ENCODE measurements at regions not wholly inside any gene's neighbourhood (a gene's known extent, or its start where the extent isn't known, plus 50 kb on each side); places are given as distances from the start of the nearest gene placed in this dataset.

DNA sequence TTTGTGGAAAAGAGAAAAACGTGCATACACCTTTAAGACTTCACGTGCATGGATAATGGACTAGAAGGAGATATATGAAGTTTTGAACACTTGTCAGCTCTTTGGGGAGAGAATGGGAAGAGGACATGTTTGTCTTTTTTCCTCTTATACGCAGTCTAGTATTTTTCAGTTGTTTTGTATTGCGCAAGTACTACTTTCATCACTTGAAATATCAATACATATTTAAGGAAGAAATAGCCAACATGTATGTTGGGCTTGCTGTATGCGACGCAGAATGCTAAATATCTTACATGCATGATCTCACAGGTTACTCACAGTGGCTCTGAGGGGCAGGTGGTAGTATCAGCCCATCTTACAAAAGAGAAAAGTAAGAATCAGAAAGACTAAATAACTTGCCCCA is 176.5 kb upstream of the RUNX1 start:
- no peaks in the 10 kb centered on the region for H3K27me3 Mint-ChIP-seq
- DNase-seq (no peak), ATAC-seq (replicated peaks in 1 of 4) (no peak)
- WGBS (ENCODE audit: insufficient coverage): 100% methylated on average over 2 of the region's 6 CpGs
- peak overlapping the region in 1 of 2 donors; percentile 34 for H3K27ac Mint-ChIP-seq
- POLR2A ChIA-PET: no interaction called here
- Histone ChIP-seq H3K27me3 (replicated peaks in 1 of 2; ENCODE audit: control insufficient read depth in 2 of 2, extremely low read depth in 1 of 2, insufficient read depth in 2 of 2, low read length in 1 of 2) (no peaks in the 10 kb centered on the region), H3K4me1 (ENCODE audit: control insufficient read depth in 1 of 2, extremely low read depth in 1 of 2, insufficient read depth in 2 of 2, low read length in 2 of 2) (peaks cover 31 to 38% of the 10 kb centered on the region in 2 experiments), H3K4me3 (ENCODE audit: control insufficient read depth in 1 of 2, extremely low read depth in 1 of 2, low read length in 1 of 2) (no peak overlapping the region), H3K27ac (ENCODE audit: low read length) (no peak overlapping the region), H3K9me3 (no peaks in the 10 kb centered on the region), H3K36me3 (ENCODE audit: control insufficient read depth in 2 of 2, extremely low read depth in 1 of 2, insufficient read depth in 1 of 2, low read length in 1 of 2) (no peaks in the 10 kb centered on the region)
- CTCF ChIA-PET: no interaction called here
- no peaks in the 10 kb centered on the region for H3K9me3 Mint-ChIP-seq
- no peaks in the 10 kb centered on the region for H3K36me3 Mint-ChIP-seq
- H3K4me3 Mint-ChIP-seq: no peak overlapping the region
- peaks cover 45 to 65% (median 62%) of the 10 kb centered on the region in 3 donors for H3K4me1 Mint-ChIP-seq

DNA sequence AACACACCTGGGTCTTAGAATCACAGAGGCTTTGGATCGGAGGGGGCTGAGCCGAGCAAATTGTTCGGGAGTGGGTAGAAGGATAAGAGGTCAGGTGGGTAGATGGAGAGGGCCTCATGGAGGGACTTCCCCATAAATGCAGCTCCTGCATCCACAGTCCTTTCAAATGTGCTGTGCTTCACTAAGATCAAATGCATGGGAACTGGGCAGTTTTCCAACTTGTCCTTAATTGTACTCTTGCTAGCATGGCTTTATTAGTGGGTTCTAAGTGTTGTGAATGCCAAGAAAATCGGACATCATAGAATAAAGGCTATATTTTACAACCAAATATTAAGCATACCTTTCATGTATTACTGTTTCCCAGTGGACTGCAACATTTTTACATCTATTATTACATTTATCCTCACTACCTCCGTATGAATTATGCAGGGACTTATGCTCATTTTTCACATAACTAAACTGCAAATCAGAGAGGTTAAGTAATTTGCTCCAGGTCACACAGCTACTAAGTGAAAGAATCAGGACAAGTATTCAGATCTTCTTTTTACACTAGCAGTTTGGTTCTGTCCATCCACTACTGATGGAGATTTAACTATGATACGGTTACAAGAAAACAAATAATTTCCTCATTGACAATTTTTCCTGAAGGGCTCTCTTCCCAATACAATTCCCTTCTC is 174.5 kb upstream of the RUNX1 start:
- H3K36me3 ChIP-seq (ENCODE audit: control insufficient read depth in 2 of 2, extremely low read depth in 1 of 2, insufficient read depth in 1 of 2, low read length in 1 of 2): no peaks in the 10 kb centered on the region
- CTCF ChIA-PET: no interaction called here
- no peaks in the 10 kb centered on the region for H3K27me3 Mint-ChIP-seq
- H3K4me1 Mint-ChIP-seq: peaks cover 45 to 63% (median 63%) of the 10 kb centered on the region in 3 donors
- H3K4me1 ChIP-seq (ENCODE audit: control insufficient read depth in 1 of 2, extremely low read depth in 1 of 2, insufficient read depth in 2 of 2, low read length in 2 of 2): peaks cover 31 to 38% of the 10 kb centered on the region in 2 experiments
- H3K4me3 Mint-ChIP-seq: no peak overlapping the region
- no peaks in the 10 kb centered on the region for H3K27me3 ChIP-seq (replicated peaks in 1 of 2; ENCODE audit: control insufficient read depth in 2 of 2, extremely low read depth in 1 of 2, insufficient read depth in 2 of 2, low read length in 1 of 2)
- peak overlapping the region in 1 of 2 donors; percentile 1 for H3K27ac Mint-ChIP-seq
- 63% methylated on average over 4 of the region's 6 CpGs for WGBS (ENCODE audit: insufficient coverage)
- no peak for ATAC-seq (replicated peaks in 1 of 4)
- H3K27ac ChIP-seq (ENCODE audit: low read length): no peak overlapping the region
- H3K9me3 ChIP-seq: no peaks in the 10 kb centered on the region
- no peaks in the 10 kb centered on the region for H3K36me3 Mint-ChIP-seq
- no peak overlapping the region for H3K4me3 ChIP-seq (ENCODE audit: control insufficient read depth in 1 of 2, extremely low read depth in 1 of 2, low read length in 1 of 2)
- H3K9me3 Mint-ChIP-seq: no peaks in the 10 kb centered on the region
- POLR2A ChIA-PET: no interaction called here
- no peak for DNase-seq

DNA sequence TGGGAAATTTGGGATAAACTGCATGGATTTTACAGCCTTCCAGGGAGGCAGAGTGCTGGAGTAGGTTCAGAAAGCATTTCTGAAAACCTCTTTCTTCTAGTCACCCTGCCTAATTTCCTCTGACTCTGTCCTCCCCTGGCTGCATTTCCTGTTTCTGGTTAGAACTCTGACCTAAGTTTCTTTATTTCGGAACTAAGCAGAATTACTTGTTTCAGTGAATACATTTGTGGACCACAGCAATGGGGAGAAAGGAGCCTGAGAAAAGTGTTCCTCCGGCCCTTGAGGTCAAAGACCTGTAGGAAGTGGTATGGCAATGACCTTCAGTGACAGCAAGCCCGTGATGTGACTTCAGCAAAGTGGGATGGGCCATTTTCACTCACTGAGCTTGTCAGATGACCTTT is 173.4 kb upstream of the RUNX1 start:
- ChIA-PET POLR2A (no interaction called here), CTCF (interaction anchor here in 1 of 2 donors (1.1 kb wide), 1 partner anchor 11 kb away, joined by 3 read pairs; no protein-coding TSS in a partner anchor)
- Mint-ChIP-seq H3K36me3 (no peaks in the 10 kb centered on the region), H3K27me3 (no peaks in the 10 kb centered on the region), H3K27ac (peak overlapping the region; percentile 1 to 10), H3K9me3 (no peaks in the 10 kb centered on the region), H3K4me3 (peak overlapping the region in 1 of 3 donors; percentile 41), H3K4me1 (peaks cover 38 to 58% (median 57%) of the 10 kb centered on the region in 3 donors)
- no peak overlapping the region for H3K27ac ChIP-seq (ENCODE audit: low read length)
- no peaks in the 10 kb centered on the region for H3K27me3 ChIP-seq (replicated peaks in 1 of 2; ENCODE audit: control insufficient read depth in 2 of 2, extremely low read depth in 1 of 2, insufficient read depth in 2 of 2, low read length in 1 of 2)
- no peaks in the 10 kb centered on the region for H3K36me3 ChIP-seq (ENCODE audit: control insufficient read depth in 2 of 2, extremely low read depth in 1 of 2, insufficient read depth in 1 of 2, low read length in 1 of 2)
- 19% methylated on average over 2 of the region's 3 CpGs for WGBS (ENCODE audit: insufficient coverage)
- DNase-seq: peak in 4 of 35 experiments; percentile 8 to 30 (median 18)
- peak in 3 of 4 experiments; percentile 15 to 39 (median 33) for ATAC-seq (replicated peaks in 1 of 4)
- no peaks in the 10 kb centered on the region for H3K9me3 ChIP-seq
- no peak overlapping the region for H3K4me3 ChIP-seq (ENCODE audit: control insufficient read depth in 1 of 2, extremely low read depth in 1 of 2, low read length in 1 of 2)
- peaks cover 26 to 33% of the 10 kb centered on the region in 2 experiments for H3K4me1 ChIP-seq (ENCODE audit: control insufficient read depth in 1 of 2, extremely low read depth in 1 of 2, insufficient read depth in 2 of 2, low read length in 2 of 2)

DNA sequence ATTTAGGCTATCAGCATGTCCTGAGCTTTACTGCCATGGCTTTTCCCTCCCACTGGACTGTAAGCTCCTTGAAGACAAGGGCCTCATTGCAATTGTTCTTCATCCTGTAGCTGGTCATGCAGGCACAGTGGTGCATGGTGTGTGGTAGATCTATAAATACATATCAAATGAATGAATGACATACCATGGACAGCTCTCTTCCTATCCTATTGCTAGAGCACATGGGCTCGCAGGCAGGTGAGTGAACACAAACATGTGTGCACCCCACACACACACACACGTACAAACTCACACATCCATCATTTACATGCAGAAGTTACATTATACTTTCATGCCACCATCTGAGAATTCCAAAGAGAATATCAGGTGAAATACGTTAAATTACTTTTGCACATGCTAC is 172.9 kb upstream of the RUNX1 start:
- no peaks in the 10 kb centered on the region for H3K36me3 ChIP-seq (ENCODE audit: control insufficient read depth in 2 of 2, extremely low read depth in 1 of 2, insufficient read depth in 1 of 2, low read length in 1 of 2)
- Mint-ChIP-seq H3K4me1 (peaks cover 33 to 53% (median 52%) of the 10 kb centered on the region in 3 donors), H3K27me3 (no peaks in the 10 kb centered on the region), H3K4me3 (peak overlapping the region in 2 of 3 donors; percentile 10 to 41), H3K9me3 (no peaks in the 10 kb centered on the region), H3K27ac (peak overlapping the region in 1 of 2 donors; percentile 13), H3K36me3 (no peaks in the 10 kb centered on the region)
- 80% methylated on average over 1 of the region's 3 CpGs for WGBS (ENCODE audit: insufficient coverage)
- no peaks in the 10 kb centered on the region for H3K9me3 ChIP-seq
- peaks cover 25 to 28% of the 10 kb centered on the region in 2 experiments for H3K4me1 ChIP-seq (ENCODE audit: control insufficient read depth in 1 of 2, extremely low read depth in 1 of 2, insufficient read depth in 2 of 2, low read length in 2 of 2)
- ChIA-PET POLR2A (no interaction called here), CTCF (interaction anchor here in 1 of 2 donors (1.1 kb wide), 1 partner anchor 12 kb away, joined by 3 read pairs; no protein-coding TSS in a partner anchor)
- no peaks in the 10 kb centered on the region for H3K27me3 ChIP-seq (replicated peaks in 1 of 2; ENCODE audit: control insufficient read depth in 2 of 2, extremely low read depth in 1 of 2, insufficient read depth in 2 of 2, low read length in 1 of 2)
- H3K27ac ChIP-seq (ENCODE audit: low read length): no peak overlapping the region
- H3K4me3 ChIP-seq (ENCODE audit: control insufficient read depth in 1 of 2, extremely low read depth in 1 of 2, low read length in 1 of 2): no peak overlapping the region
- ATAC-seq (replicated peaks in 1 of 4) (peak in 1 of 4 experiments; percentile 44), DNase-seq (peak in 1 of 35 experiments; percentile 26)

DNA sequence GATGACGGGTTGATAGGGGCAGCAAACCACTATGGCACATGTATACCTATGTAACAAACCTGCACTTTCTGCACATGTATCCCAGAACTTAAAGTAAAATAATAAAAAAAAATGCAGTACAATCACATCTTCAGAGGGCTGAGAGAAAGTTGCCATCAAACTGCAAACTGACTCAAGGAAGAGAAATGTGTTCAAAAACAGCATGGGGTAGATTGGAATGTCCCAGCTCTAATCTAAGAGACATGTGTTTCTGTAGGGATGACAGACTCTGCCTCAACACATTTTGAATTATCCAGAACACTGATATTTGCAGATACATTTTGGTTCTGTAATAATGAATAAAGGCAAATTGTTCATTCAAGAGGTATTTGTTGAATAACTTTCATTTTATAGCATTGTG is 171.2 kb upstream of the RUNX1 start:
- Mint-ChIP-seq H3K36me3 (no peaks in the 10 kb centered on the region), H3K27ac (no peak overlapping the region), H3K27me3 (no peaks in the 10 kb centered on the region), H3K9me3 (no peaks in the 10 kb centered on the region), H3K4me3 (no peak overlapping the region), H3K4me1 (peaks cover 19 to 36% (median 36%) of the 10 kb centered on the region in 3 donors)
- Histone ChIP-seq H3K4me1 (ENCODE audit: control insufficient read depth in 1 of 2, extremely low read depth in 1 of 2, insufficient read depth in 2 of 2, low read length in 2 of 2) (peaks cover 13 to 15% of the 10 kb centered on the region in 2 experiments), H3K27me3 (replicated peaks in 1 of 2; ENCODE audit: control insufficient read depth in 2 of 2, extremely low read depth in 1 of 2, insufficient read depth in 2 of 2, low read length in 1 of 2) (no peaks in the 10 kb centered on the region), H3K9me3 (no peaks in the 10 kb centered on the region), H3K4me3 (ENCODE audit: control insufficient read depth in 1 of 2, extremely low read depth in 1 of 2, low read length in 1 of 2) (no peak overlapping the region), H3K27ac (ENCODE audit: low read length) (no peak overlapping the region), H3K36me3 (ENCODE audit: control insufficient read depth in 2 of 2, extremely low read depth in 1 of 2, insufficient read depth in 1 of 2, low read length in 1 of 2) (no peaks in the 10 kb centered on the region)
- no peak for DNase-seq
- no peak for ATAC-seq (replicated peaks in 1 of 4)
- no CpG with 5 or more reads among the region's 1 CpG for WGBS (ENCODE audit: insufficient coverage)
- CTCF ChIA-PET: no interaction called here
- POLR2A ChIA-PET: no interaction called here

DNA sequence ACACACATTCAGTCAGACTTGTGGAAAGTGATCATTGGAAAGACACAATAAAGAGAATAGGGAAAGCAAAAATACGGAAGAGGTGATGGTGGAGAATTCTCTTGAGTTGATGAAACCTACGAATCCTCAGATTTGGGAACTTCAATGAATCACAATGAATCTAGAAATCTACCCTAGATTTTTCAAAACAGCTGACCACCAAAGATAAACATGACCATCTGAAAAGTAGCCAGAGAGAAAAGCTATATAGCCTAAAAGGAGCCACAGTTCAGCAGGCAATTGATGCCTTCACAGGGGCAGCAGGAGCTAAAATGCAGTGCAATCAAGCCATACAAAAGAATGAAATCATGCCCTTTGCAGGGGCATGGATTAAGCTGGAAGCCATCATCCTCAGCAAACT is 170.6 kb upstream of the RUNX1 start:
- Mint-ChIP-seq H3K4me1 (peaks cover 15 to 33% (median 32%) of the 10 kb centered on the region in 3 donors), H3K27ac (no peak overlapping the region), H3K36me3 (no peaks in the 10 kb centered on the region), H3K4me3 (no peak overlapping the region), H3K27me3 (no peaks in the 10 kb centered on the region), H3K9me3 (no peaks in the 10 kb centered on the region)
- WGBS (ENCODE audit: insufficient coverage): no CpG with 5 or more reads among the region's 2 CpGs
- ATAC-seq (replicated peaks in 1 of 4) (no peak), DNase-seq (no peak)
- CTCF ChIA-PET: no interaction called here
- Histone ChIP-seq H3K27ac (ENCODE audit: low read length) (no peak overlapping the region), H3K9me3 (no peaks in the 10 kb centered on the region), H3K4me3 (ENCODE audit: control insufficient read depth in 1 of 2, extremely low read depth in 1 of 2, low read length in 1 of 2) (no peak overlapping the region), H3K4me1 (ENCODE audit: control insufficient read depth in 1 of 2, extremely low read depth in 1 of 2, insufficient read depth in 2 of 2, low read length in 2 of 2) (peaks cover 13 to 15% of the 10 kb centered on the region in 2 experiments), H3K27me3 (replicated peaks in 1 of 2; ENCODE audit: control insufficient read depth in 2 of 2, extremely low read depth in 1 of 2, insufficient read depth in 2 of 2, low read length in 1 of 2) (no peaks in the 10 kb centered on the region), H3K36me3 (ENCODE audit: control insufficient read depth in 2 of 2, extremely low read depth in 1 of 2, insufficient read depth in 1 of 2, low read length in 1 of 2) (no peaks in the 10 kb centered on the region)
- POLR2A ChIA-PET: no interaction called here
